ENCODE measurements at regions not wholly inside any gene's neighbourhood (a gene's known extent, or its start where the extent isn't known, plus 50 kb on each side); places are given as distances from the start of the nearest gene placed in this dataset.

GRCh38 chr9:32234451-32234850 lies 150.0 kb upstream of the ACO1 start:
- DNase-seq (ENCODE audit: low spot score) (no peak), ATAC-seq (ENCODE audit: low FRiP score) (no peak)
- TF ChIP-seq CTCF (IDR thresholded peaks at IDR 0.05) = no peak

- no peak for ATAC-seq (ENCODE audit: low FRiP score)
- no peak for TF ChIP-seq CTCF (IDR thresholded peaks at IDR 0.05)
- no peak for DNase-seq (ENCODE audit: low spot score)
These were observed 137.3 kb upstream of the ACO1 start for GRCh38 chr9:32247168-32247567.

GRCh38 chr9:32248189-32248712 lies 136.2 kb upstream of the ACO1 start:
- DNase-seq (ENCODE audit: low spot score) = no peak
- no peak for ATAC-seq (ENCODE audit: low FRiP score)
- no peak for TF ChIP-seq CTCF (IDR thresholded peaks at IDR 0.05)

- no peak for DNase-seq (ENCODE audit: low spot score)
These were observed 132.9 kb upstream of the ACO1 start for GRCh38 chr9:32251539-32251938.

GRCh38 chr9:32253731-32254130 lies 130.7 kb upstream of the ACO1 start:
- no peak for TF ChIP-seq CTCF (IDR thresholded peaks at IDR 0.05)

More at GRCh38 chr9:32251539-32251938, 132.9 kb upstream of the ACO1 start:
- ATAC-seq (ENCODE audit: low FRiP score) = no peak
- no peak for TF ChIP-seq CTCF (IDR thresholded peaks at IDR 0.05)

GRCh38 chr9:32255026-32255425 lies 129.4 kb upstream of the ACO1 start:
- TF ChIP-seq CTCF (IDR thresholded peaks at IDR 0.05) = no peak
- DNase-seq (ENCODE audit: low spot score) (no peak), ATAC-seq (ENCODE audit: low FRiP score) (no peak)

More at GRCh38 chr9:32253731-32254130, 130.7 kb upstream of the ACO1 start:
- DNase-seq (ENCODE audit: low spot score) = no peak
- ATAC-seq (ENCODE audit: low FRiP score) = no peak

- TF ChIP-seq CTCF (IDR thresholded peaks at IDR 0.05) = no peak
- ATAC-seq (ENCODE audit: low FRiP score) (no peak), DNase-seq (ENCODE audit: low spot score) (no peak)
These were observed 126.0 kb upstream of the ACO1 start for GRCh38 chr9:32258482-32258881.
